DND-41 (cell line): ENCODE measurements at regions not wholly inside any gene's neighbourhood (a gene's known extent, or its start where the extent isn't known, plus 50 kb on each side); places are given as distances from the start of the nearest gene placed in this dataset.
"Not testable (repeated sequence)": the region's sequence is repeated elsewhere in the genome, so short reads cannot be mapped to it uniquely, and the experiment has no call there.

Source experiments
- ATAC-seq: fragments of 200-7000 bp; cut with Tn5 transposase; 3 replicates; pipeline ENCODE4 v1.9.1; 2021; ENCODE audit warnings: low read depth; ENCODE audit not compliant: insufficient read depth
- DNase-seq: peaks from one replicate; pipeline ENCODE4 v3.0.0-alpha.2; 2020
- H2AFZ ChIP-seq: 2 replicates; pipeline ENCODE4 v1.6.0; 2012; ENCODE audit warnings: low read depth, low read length
- H3K27ac ChIP-seq: 2 replicates; pipeline ENCODE4 v1.5.1; 2012; ENCODE audit warnings: low read length, inconsistent platforms
- H3K27me3 ChIP-seq: fragments of 200-600 bp; sonication (generic); 2 replicates; pipeline ENCODE4 v1.6.0; 2012; ENCODE audit warnings: low read length, mild to moderate bottlenecking, inconsistent platforms; ENCODE audit not compliant: insufficient read depth, poor library complexity
- H3K36me3 ChIP-seq: 2 replicates; pipeline ENCODE4 v1.5.1; 2012; ENCODE audit warnings: low read length, inconsistent platforms; ENCODE audit not compliant: insufficient read depth
- H3K4me1 ChIP-seq: 2 replicates; pipeline ENCODE4 v1.5.1; 2012; ENCODE audit warnings: mild to moderate bottlenecking, low read length; ENCODE audit not compliant: insufficient read depth
- H3K4me2 ChIP-seq: 2 replicates; pipeline ENCODE4 v1.6.0; 2012; ENCODE audit warnings: mild to moderate bottlenecking, moderate library complexity, low read length, inconsistent platforms; ENCODE audit not compliant: insufficient read depth
- H3K4me3 ChIP-seq, 2 experiments: fragments of 200-600 bp in 1 of 2; shearing (Covaris generic) in 1 of 2; 2 replicates each; pipeline ENCODE4 v1.5.1; 2012 to 2016; ENCODE audit warnings: inconsistent platforms in 2 of 2, low read length in 2 of 2, mild to moderate bottlenecking in 2 of 2, low read depth in 1 of 2, moderate library complexity in 1 of 2
- H3K79me2 ChIP-seq: 2 replicates; pipeline ENCODE4 v1.6.0; 2012; ENCODE audit warnings: low read length, inconsistent platforms; ENCODE audit not compliant: insufficient read depth
- H3K9ac ChIP-seq: 2 replicates; pipeline ENCODE4 v1.6.0; 2012; ENCODE audit warnings: low read depth, mild to moderate bottlenecking, inconsistent platforms, low read length, moderate library complexity
- H3K9me3 ChIP-seq: 2 replicates; pipeline ENCODE4 v1.5.1; 2012; ENCODE audit warnings: low read length, moderate library complexity, mild to moderate bottlenecking, inconsistent platforms; ENCODE audit not compliant: insufficient read depth, severe bottlenecking
- H4K20me1 ChIP-seq: 2 replicates; pipeline ENCODE4 v1.6.0; 2012; ENCODE audit warnings: low read length; ENCODE audit not compliant: insufficient read depth
- EZH2 ChIP-seq: IDR thresholded peaks from 3 replicates; pipeline ENCODE4 v1.6.1; 2012; ENCODE audit warnings: borderline replicate concordance, low read depth, mild to moderate bottlenecking, moderate library complexity, low read length, inconsistent platforms; ENCODE audit not compliant: severe bottlenecking
- TF ChIP-seq, protein P1 (sequence below): IDR thresholded peaks from 2 replicates; pipeline ENCODE4 v1.5.1; 2012; ENCODE audit warnings: borderline replicate concordance, low read length, moderate library complexity, mild to moderate bottlenecking; ENCODE audit not compliant: poor library complexity, severe bottlenecking; ENCODE audit errors: extremely low read depth

DNA sequence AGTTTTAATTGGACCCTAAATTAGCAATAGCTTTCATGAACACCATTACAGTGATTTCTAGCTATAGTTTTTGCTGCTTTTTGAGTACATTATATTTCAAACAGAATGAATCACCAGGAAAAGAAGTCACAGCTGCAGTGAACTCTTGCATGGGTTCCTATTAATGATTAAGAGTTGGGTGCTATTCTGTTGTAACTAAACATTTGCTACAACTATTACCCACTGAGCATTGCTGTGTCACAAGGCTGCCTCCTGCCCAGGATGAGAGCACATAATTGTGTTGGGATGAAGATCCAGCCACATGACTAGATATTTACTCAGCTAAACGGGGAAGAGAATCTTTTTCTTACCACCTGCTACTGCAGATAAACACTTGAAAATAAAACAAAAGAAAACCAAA lies 152.7 kb downstream of the GXYLT1 start:
- H3K36me3 ChIP-seq, result no peaks in the 10 kb centered on the region
- no peak overlapping the region for H3K27ac ChIP-seq
- H3K4me3 ChIP-seq, result no peak overlapping the region
- H3K4me2 ChIP-seq, result no peak overlapping the region
- H3K27me3 ChIP-seq, result no peaks in the 10 kb centered on the region
- H3K9ac ChIP-seq, result no peak overlapping the region
- no peak for TF ChIP-seq EZH2
- ATAC-seq, result no peak
- H3K4me1 ChIP-seq, result no peaks in the 10 kb centered on the region
- no peak overlapping the region for H2AFZ ChIP-seq
- H3K79me2 ChIP-seq, result no peaks in the 10 kb centered on the region
- no peak for DNase-seq
- H4K20me1 ChIP-seq, result no peaks in the 10 kb centered on the region
- no peaks in the 10 kb centered on the region for H3K9me3 ChIP-seq

DNA sequence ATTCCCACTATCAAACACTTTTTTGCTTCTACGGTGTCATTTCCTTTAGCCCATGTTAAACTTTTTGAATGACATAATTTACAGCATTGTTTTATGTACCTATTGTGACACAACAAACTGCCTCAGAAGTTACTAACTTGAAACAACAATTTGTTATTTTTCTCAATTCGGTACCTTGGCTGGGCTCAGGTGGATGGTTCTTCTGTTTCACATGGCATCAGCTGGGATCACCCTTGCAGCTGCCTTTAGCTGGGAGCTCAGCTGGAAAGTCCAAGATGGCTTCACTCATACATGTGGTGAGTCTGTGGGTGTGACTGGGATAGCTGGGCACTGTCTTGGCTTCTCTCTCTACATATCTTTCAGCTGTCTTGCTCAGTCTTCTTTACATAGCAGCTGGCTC lies 156.0 kb downstream of the GXYLT1 start:
- Histone ChIP-seq H2AFZ (no peak overlapping the region), H4K20me1 (no peaks in the 10 kb centered on the region), H3K27ac (no peak overlapping the region), H3K27me3 (no peaks in the 10 kb centered on the region), H3K4me3 (no peak overlapping the region), H3K9ac (no peak overlapping the region), H3K9me3 (no peaks in the 10 kb centered on the region), H3K4me1 (no peaks in the 10 kb centered on the region), H3K4me2 (no peak overlapping the region), H3K36me3 (no peaks in the 10 kb centered on the region), H3K79me2 (no peaks in the 10 kb centered on the region)
- ATAC-seq, result no peak
- TF ChIP-seq, protein P1, sequence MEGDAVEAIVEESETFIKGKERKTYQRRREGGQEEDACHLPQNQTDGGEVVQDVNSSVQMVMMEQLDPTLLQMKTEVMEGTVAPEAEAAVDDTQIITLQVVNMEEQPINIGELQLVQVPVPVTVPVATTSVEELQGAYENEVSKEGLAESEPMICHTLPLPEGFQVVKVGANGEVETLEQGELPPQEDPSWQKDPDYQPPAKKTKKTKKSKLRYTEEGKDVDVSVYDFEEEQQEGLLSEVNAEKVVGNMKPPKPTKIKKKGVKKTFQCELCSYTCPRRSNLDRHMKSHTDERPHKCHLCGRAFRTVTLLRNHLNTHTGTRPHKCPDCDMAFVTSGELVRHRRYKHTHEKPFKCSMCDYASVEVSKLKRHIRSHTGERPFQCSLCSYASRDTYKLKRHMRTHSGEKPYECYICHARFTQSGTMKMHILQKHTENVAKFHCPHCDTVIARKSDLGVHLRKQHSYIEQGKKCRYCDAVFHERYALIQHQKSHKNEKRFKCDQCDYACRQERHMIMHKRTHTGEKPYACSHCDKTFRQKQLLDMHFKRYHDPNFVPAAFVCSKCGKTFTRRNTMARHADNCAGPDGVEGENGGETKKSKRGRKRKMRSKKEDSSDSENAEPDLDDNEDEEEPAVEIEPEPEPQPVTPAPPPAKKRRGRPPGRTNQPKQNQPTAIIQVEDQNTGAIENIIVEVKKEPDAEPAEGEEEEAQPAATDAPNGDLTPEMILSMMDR, result no peak
- no peak for TF ChIP-seq EZH2
- no peak for DNase-seq

DNA sequence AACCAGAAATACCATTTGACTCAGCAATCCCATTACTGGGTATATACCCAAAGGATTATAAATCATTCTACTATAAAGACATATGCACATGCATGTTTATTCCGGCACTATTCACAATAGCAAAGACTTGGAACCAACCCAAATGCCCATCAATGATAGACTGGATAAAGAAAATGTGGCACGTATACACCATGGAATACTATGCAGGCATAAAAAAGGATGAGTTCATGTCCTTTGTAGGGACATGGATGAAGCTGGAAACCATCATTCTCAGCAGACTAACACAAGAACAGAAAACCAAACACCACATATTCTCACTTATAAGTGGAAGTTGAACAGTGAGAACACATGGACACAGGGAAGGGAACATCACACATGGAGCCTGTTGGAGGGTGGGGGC lies 158.2 kb downstream of the GXYLT1 start:
- H4K20me1 ChIP-seq, H3K27me3 ChIP-seq, H3K36me3 ChIP-seq, ATAC-seq, H3K79me2 ChIP-seq, H3K4me1 ChIP-seq, H2AFZ ChIP-seq, H3K4me2 ChIP-seq, DNase-seq, H3K27ac ChIP-seq, H3K4me3 ChIP-seq, H3K9ac ChIP-seq, H3K9me3 ChIP-seq: not testable (repeated sequence)

DNA sequence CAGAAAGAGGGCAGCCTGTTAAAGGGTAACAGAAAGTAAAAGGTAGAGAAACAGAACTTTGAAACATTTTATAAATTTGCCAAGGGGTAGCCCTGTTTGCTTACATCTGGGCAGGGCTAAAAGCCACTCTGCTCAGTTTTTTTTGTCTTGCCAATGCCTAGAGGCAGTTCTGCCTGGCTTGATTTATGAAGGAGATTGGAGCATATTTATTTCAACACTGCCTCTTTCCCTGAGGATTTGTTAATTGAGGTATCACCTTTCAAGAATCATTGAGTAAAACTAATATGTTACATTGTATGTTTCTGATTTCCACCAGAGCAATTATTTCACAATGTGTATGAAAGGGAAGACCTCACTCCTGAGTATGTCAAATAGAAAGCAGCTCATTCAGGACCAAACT lies 160.8 kb downstream of the GXYLT1 start:
- Histone ChIP-seq H2AFZ (no peak overlapping the region), H3K4me2 (no peak overlapping the region), H3K79me2 (no peaks in the 10 kb centered on the region), H3K9me3 (no peaks in the 10 kb centered on the region), H3K4me1 (no peaks in the 10 kb centered on the region), H3K27me3 (no peaks in the 10 kb centered on the region), H4K20me1 (no peaks in the 10 kb centered on the region), H3K9ac (no peak overlapping the region), H3K27ac (no peak overlapping the region), H3K4me3 (no peak overlapping the region), H3K36me3 (no peaks in the 10 kb centered on the region)
- TF ChIP-seq EZH2, result no peak
- TF ChIP-seq, protein P1, result no peak
- no peak for DNase-seq
- no peak for ATAC-seq

DNA sequence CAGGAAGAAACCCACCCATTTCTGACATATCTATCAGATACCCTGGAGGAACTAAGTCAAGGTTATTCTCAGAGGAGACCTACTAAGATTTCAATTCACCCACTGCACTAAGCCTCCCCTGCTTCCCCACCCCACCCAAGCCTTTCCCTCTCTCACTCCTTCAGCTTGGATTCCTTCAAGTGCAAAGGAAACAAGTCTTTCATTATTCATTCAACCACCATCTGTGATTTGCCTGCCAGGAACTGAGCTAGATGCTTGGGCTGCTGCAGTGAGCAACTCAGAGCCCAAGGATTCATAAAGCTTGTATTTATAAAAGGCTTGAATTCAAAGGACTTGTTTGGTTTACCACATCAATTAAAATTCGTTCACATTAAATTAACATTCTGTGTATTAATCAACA lies 161.3 kb downstream of the GXYLT1 start:
- H3K4me3 ChIP-seq, result no peak overlapping the region
- no peaks in the 10 kb centered on the region for H4K20me1 ChIP-seq
- no peak overlapping the region for H2AFZ ChIP-seq
- no peak overlapping the region for H3K27ac ChIP-seq
- DNase-seq (no peak), ATAC-seq (no peak)
- no peak for TF ChIP-seq EZH2
- TF ChIP-seq, protein P1, result no peak
- H3K4me2 ChIP-seq, result no peak overlapping the region
- H3K79me2 ChIP-seq, result no peaks in the 10 kb centered on the region
- H3K36me3 ChIP-seq, result no peaks in the 10 kb centered on the region
- H3K9me3 ChIP-seq, result no peaks in the 10 kb centered on the region
- no peaks in the 10 kb centered on the region for H3K4me1 ChIP-seq
- H3K27me3 ChIP-seq, result no peaks in the 10 kb centered on the region
- H3K9ac ChIP-seq, result no peak overlapping the region
